Putamen (tissue), 1 donor: ENCODE measurements at regions not wholly inside any gene's neighbourhood (a gene's known extent, or its start where the extent isn't known, plus 50 kb on each side); places are given as distances from the start of the nearest gene placed in this dataset.

ENCODE experiments used
- DNase-seq: peaks from one replicate; pipeline ENCODE4 v3.0.0-alpha.2; 2016; ENCODE audit warnings: low spot score

GRCh38 chr6:113802779-113803178 is 54.4 kb upstream of the MARCKS start:
- no peak for DNase-seq

GRCh38 chr6:113805173-113805790 is 51.9 kb upstream of the MARCKS start:
- DNase-seq, result no peak

- DNase-seq, result no peak
Measured at GRCh38 chr6:113805811-113806495, 51.2 kb upstream of the MARCKS start.
